ENCODE measurements at regions not wholly inside any gene's neighbourhood (a gene's known extent, or its start where the extent isn't known, plus 50 kb on each side); places are given as distances from the start of the nearest gene placed in this dataset.
A peak's percentile ranks its signal among the peaks of the same experiment; 100 is the strongest.

DNA sequence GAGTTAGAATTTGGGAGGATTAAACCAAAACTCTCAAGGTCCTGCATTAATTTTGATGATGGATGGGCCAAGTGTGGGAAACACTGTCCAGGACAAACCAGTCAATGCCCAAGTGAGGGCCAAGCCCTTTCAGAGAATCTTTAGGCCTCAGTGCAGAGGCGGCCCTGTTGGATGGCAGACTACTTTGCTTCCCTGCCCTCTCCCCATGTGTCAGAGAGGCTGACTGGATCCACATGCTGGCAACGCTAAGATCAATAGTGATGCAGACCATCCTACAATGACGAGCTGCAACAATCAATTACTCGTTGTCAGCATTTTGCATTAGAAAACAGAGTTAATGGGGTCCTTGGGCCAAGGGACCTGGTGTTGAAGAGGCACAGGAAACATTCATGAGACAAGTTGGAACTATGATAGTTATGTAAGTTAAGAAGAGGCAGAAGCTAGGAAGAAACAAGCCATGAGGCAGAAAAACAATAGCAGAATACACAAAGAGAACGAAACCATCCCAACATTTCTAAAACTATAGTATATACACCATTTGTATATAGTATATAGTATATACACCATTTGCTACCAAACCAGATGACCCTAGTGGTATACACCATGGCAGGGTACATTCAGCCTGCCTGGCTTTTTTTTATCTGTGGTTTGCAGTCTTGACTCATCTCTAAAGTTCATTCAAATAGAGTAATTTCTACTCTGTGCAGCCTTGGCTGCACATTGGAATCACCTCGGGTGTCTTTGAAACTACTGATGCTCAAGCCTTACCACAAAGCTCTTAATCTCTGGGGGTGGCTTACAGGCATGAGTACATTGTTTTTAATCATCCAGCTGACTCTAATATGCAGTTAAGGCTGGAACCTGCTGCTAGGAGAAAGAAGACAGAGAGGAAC is 147.7 kb upstream of the GYPA start:
- TF ChIP-seq YY1 (IDR thresholded peaks at IDR 0.05; ENCODE audit: low read depth) = no peak
- peak; percentile 26; the same call in 1 of the 2 replicates for TF ChIP-seq NFIC (IDR thresholded peaks at IDR 0.05)
- no peak for TF ChIP-seq TAF1 (IDR thresholded peaks at IDR 0.05; ENCODE audit: low read depth)
- TF ChIP-seq RAD21 (IDR thresholded peaks at IDR 0.05; ENCODE audit: low read depth) = no peak
- TF ChIP-seq, protein P1, sequence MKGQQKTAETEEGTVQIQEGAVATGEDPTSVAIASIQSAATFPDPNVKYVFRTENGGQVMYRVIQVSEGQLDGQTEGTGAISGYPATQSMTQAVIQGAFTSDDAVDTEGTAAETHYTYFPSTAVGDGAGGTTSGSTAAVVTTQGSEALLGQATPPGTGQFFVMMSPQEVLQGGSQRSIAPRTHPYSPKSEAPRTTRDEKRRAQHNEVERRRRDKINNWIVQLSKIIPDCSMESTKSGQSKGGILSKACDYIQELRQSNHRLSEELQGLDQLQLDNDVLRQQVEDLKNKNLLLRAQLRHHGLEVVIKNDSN (IDR thresholded peaks at IDR 0.05) = no peak
- no peak for TF ChIP-seq CEBPB (IDR thresholded peaks at IDR 0.05)
- peak; percentile 43 for TF ChIP-seq TEAD4 (IDR thresholded peaks at IDR 0.05)
- TF ChIP-seq CREB1 (IDR thresholded peaks at IDR 0.05; ENCODE audit: low read depth) = no peak
- TF ChIP-seq FOXM1 (IDR thresholded peaks at IDR 0.05; ENCODE audit: borderline replicate concordance, low read depth) = no peak
- TF ChIP-seq EGR1 (IDR thresholded peaks at IDR 0.05) = no peak
- TF ChIP-seq, protein P2, sequence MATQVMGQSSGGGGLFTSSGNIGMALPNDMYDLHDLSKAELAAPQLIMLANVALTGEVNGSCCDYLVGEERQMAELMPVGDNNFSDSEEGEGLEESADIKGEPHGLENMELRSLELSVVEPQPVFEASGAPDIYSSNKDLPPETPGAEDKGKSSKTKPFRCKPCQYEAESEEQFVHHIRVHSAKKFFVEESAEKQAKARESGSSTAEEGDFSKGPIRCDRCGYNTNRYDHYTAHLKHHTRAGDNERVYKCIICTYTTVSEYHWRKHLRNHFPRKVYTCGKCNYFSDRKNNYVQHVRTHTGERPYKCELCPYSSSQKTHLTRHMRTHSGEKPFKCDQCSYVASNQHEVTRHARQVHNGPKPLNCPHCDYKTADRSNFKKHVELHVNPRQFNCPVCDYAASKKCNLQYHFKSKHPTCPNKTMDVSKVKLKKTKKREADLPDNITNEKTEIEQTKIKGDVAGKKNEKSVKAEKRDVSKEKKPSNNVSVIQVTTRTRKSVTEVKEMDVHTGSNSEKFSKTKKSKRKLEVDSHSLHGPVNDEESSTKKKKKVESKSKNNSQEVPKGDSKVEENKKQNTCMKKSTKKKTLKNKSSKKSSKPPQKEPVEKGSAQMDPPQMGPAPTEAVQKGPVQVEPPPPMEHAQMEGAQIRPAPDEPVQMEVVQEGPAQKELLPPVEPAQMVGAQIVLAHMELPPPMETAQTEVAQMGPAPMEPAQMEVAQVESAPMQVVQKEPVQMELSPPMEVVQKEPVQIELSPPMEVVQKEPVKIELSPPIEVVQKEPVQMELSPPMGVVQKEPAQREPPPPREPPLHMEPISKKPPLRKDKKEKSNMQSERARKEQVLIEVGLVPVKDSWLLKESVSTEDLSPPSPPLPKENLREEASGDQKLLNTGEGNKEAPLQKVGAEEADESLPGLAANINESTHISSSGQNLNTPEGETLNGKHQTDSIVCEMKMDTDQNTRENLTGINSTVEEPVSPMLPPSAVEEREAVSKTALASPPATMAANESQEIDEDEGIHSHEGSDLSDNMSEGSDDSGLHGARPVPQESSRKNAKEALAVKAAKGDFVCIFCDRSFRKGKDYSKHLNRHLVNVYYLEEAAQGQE (IDR thresholded peaks at IDR 0.05; ENCODE audit: low read depth) = no peak
- peak; percentile 41; the same call in 1 of the 2 replicates for TF ChIP-seq EP300 (IDR thresholded peaks at IDR 0.05; ENCODE audit: borderline replicate concordance)
- TF ChIP-seq TCF12 (IDR thresholded peaks at IDR 0.05; ENCODE audit: low read depth) = peak; percentile 39; the same call in 1 of the 2 replicates
